ENCODE measurements at regions not wholly inside any gene's neighbourhood (a gene's known extent, or its start where the extent isn't known, plus 50 kb on each side); places are given as distances from the start of the nearest gene placed in this dataset.

DNA sequence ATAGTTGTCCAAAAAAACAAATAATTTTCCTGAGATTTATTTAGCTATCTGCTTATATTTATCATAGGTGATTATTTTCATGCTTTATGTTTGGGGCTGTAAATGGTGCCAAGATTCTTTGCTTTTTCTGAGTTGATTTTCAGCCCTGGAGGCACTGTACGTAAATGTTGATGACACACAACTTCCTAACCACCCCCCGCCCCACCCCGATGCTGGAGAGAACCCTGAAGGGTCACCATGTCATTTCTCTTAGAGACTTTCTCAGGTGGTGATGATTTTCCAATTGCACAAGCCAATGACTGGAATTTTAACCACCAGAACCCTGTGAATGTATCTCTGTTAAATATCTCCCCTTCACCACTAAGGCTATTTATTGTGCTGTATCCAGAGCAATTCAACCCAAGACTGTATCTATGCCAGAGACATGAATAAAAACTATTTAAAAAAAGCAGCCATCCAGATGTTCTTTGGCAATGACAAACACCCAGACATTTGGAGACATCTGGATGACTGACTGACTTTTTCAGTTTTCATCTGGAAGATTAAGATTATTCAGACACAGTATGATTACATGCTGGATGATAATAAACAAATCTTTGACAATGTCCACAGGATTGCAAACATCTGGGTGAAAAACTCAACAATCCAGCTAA, 346.0 kb downstream of the LMX1A start:
- TF ChIP-seq POU2F2 (IDR thresholded peaks at IDR 0.05; ENCODE audit: low read depth, low read length) (no peak), PAX5 (IDR thresholded peaks at IDR 0.05; ENCODE audit: insufficient read depth, low read length, severe bottlenecking) (no peak), SPI1 (IDR thresholded peaks at IDR 0.05; ENCODE audit: low read depth, low read length) (no peak), POLR2AphosphoS5 (IDR thresholded peaks at IDR 0.05; ENCODE audit: low read depth, low read length) (no peak), POLR2A (IDR thresholded peaks at IDR 0.05; ENCODE audit: low read depth, low read length) (no peak), TAF1 (IDR thresholded peaks at IDR 0.05; ENCODE audit: low read depth, low read length) (no peak)
- DNase-seq (ENCODE audit: insufficient read length, low spot score) (no peak), FAIRE-seq (no peak)

DNA sequence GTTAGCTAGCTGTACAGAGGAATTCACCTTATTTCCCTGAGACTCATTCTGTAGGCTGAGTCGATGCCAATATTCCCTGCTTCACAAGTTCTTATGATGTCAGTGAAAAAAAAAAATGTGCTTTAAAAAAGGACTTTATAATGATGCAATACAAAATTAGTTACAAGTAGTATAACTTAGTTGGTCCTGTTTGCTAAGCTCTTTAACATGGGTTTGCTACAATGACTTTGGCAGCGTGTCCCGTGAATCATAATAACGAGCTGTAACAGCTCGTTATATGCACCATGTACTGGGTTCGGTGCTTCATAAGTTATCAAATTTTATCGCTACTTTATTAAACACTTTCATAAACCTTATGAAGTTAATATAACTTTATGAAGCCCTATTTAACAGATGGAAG, 349.7 kb downstream of the LMX1A start:
- no peak for DNase-seq (ENCODE audit: insufficient read length, low spot score)
- no peak for TF ChIP-seq POLR2A (IDR thresholded peaks at IDR 0.05; ENCODE audit: low read depth, low read length)
- no peak for TF ChIP-seq SPI1 (IDR thresholded peaks at IDR 0.05; ENCODE audit: low read depth, low read length)
- no peak for FAIRE-seq

DNA sequence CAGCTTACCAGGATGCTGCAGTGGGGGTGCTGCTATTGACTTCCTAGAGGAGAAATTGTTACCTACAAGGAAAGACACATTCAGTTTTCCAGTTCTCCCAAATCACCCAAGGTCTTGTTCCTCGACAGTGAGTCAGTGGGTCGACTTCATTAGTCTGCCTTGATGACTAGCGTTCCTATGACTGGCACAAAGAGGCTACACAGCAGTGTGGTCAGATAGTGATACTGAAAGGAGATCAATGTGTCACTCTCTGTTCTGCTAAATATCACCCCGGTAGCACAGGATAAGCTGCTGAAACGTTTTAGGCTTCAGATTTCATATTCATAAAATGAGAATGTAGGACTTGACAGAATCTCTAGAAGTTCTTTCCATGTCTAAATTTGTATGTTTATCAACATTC, 357.4 kb downstream of the LMX1A start:
- DNase-seq (ENCODE audit: insufficient read length, low spot score) = no peak
- FAIRE-seq = no peak
- TF ChIP-seq SPI1 (IDR thresholded peaks at IDR 0.05; ENCODE audit: low read depth, low read length) (no peak), POU2F2 (IDR thresholded peaks at IDR 0.05; ENCODE audit: low read depth, low read length) (no peak), POLR2AphosphoS5 (IDR thresholded peaks at IDR 0.05; ENCODE audit: low read depth, low read length) (no peak), POLR2A (IDR thresholded peaks at IDR 0.05; ENCODE audit: low read depth, low read length) (no peak)

DNA sequence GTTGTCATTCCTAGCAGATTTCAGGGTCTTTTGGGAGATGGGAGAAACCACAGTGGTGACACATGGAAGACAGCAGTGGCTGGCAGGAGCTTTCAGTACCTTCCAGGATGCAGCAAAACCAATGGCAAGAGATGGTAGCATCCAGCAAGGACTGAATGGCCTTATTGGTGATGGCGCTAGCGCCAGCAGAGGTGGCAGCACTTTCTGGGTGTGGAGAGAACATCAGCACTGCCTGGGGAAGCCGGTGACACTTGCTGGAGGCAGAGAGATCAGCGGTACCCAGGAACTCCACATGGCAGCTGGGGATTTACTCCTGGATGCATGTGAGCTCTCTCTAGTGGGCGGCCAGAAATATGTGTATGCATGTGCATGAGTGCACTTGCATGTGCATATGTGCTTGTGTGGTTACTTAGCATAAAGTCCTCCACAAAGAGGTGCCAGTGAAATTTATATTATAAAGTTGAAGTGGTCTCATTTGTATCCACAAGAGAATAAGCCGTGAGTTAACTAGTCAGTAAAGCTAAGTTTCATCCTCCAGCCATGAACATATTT, 364.7 kb downstream of the LMX1A start:
- FAIRE-seq = no peak
- TF ChIP-seq POU2F2 (IDR thresholded peaks at IDR 0.05; ENCODE audit: low read depth, low read length) = no peak
- no peak for TF ChIP-seq POLR2AphosphoS5 (IDR thresholded peaks at IDR 0.05; ENCODE audit: low read depth, low read length)
- no peak for TF ChIP-seq POLR2A (IDR thresholded peaks at IDR 0.05; ENCODE audit: low read depth, low read length)
- no peak for TF ChIP-seq TAF1 (IDR thresholded peaks at IDR 0.05; ENCODE audit: low read depth, low read length)
- no peak for TF ChIP-seq PAX5 (IDR thresholded peaks at IDR 0.05; ENCODE audit: insufficient read depth, low read length, severe bottlenecking)
- TF ChIP-seq SPI1 (IDR thresholded peaks at IDR 0.05; ENCODE audit: low read depth, low read length) = no peak
- DNase-seq (ENCODE audit: insufficient read length, low spot score) = no peak

DNA sequence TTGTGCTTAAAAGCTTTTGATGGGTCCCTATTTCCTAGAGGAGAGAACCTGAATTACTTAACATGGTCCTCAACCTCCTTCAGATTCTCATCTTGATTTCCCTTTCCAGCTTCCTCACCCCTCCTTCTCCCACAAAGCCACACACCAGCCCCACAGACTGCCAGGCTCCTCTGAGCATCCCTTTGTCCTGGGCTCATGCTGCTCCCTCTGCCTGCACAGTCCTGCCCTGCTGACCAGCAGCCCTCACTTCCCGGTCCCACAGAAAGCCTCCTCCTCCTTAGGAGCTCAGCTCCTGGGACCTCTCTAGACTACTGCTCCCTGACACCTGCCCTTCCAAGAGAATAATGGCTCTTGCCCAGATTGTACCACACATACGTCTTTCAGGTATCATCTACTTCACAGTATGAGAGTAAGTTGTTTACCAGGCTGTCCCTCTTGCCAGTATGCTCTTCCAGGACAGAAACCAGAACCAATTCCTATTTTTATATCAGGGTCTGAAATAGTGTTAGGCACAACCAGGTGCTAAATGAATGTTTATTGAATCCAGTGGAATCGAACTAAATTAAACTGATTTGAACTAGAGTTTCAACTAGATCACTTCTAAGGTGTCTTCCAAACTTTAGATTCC, 373.4 kb downstream of the LMX1A start:
- DNase-seq (ENCODE audit: insufficient read length, low spot score) (no peak), FAIRE-seq (no peak)
- TF ChIP-seq POLR2AphosphoS5 (IDR thresholded peaks at IDR 0.05; ENCODE audit: low read depth, low read length) = no peak
- TF ChIP-seq POU2F2 (IDR thresholded peaks at IDR 0.05; ENCODE audit: low read depth, low read length) = no peak
- no peak for TF ChIP-seq PAX5 (IDR thresholded peaks at IDR 0.05; ENCODE audit: insufficient read depth, low read length, severe bottlenecking)
- TF ChIP-seq POLR2A (IDR thresholded peaks at IDR 0.05; ENCODE audit: low read depth, low read length) = no peak

DNA sequence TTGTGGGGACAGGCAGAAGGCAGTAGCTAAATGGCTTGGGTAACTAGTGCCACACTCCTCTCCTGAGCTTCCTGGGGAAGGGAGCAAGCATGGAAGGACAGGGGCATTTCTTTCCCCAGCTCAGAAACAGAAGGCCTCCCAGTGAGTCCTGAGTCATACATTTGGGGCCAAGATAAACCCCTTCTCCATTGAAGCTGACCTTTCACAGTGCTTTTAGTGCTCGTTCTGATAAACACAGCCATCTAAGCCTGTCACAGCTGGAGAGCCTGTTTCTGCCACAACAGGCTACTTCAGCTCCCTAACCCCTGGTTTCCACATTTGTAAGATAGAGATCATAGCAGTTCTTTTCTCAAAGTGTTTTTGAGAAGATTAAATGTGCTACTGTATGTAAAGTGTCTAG, 374.0 kb downstream of the LMX1A start:
- DNase-seq (ENCODE audit: insufficient read length, low spot score) = no peak
- TF ChIP-seq PAX5 (IDR thresholded peaks at IDR 0.05; ENCODE audit: insufficient read depth, low read length, severe bottlenecking) (no peak), POLR2A (IDR thresholded peaks at IDR 0.05; ENCODE audit: low read depth, low read length) (no peak), SPI1 (IDR thresholded peaks at IDR 0.05; ENCODE audit: low read depth, low read length) (no peak), POLR2AphosphoS5 (IDR thresholded peaks at IDR 0.05; ENCODE audit: low read depth, low read length) (no peak), TAF1 (IDR thresholded peaks at IDR 0.05; ENCODE audit: low read depth, low read length) (no peak), POU2F2 (IDR thresholded peaks at IDR 0.05; ENCODE audit: low read depth, low read length) (no peak)
- no peak for FAIRE-seq

DNA sequence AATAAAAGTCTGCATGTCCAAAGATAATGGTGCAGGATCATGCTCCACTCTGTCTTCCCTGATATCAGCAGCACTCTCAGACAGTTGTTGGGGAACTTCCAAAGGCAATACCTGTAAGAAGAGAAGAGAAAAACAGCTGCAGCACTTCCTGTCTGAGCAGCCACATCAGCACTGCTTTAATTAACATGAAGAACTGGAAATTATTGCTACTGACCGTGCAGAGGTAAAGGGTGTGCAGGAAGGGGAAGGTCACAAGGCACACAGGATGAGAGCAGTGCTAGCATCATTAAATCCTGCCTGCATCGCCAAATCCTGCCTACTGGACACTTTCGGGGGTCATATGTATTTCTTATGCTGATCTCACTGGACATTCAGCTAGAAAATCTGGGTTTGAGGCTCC, 379.0 kb downstream of the LMX1A start:
- TF ChIP-seq SPI1 (IDR thresholded peaks at IDR 0.05; ENCODE audit: low read depth, low read length) (no peak), POU2F2 (IDR thresholded peaks at IDR 0.05; ENCODE audit: low read depth, low read length) (no peak), PAX5 (IDR thresholded peaks at IDR 0.05; ENCODE audit: insufficient read depth, low read length, severe bottlenecking) (no peak), POLR2A (IDR thresholded peaks at IDR 0.05; ENCODE audit: low read depth, low read length) (no peak), POLR2AphosphoS5 (IDR thresholded peaks at IDR 0.05; ENCODE audit: low read depth, low read length) (no peak), TAF1 (IDR thresholded peaks at IDR 0.05; ENCODE audit: low read depth, low read length) (no peak)
- DNase-seq (ENCODE audit: insufficient read length, low spot score) (no peak), FAIRE-seq (no peak)

DNA sequence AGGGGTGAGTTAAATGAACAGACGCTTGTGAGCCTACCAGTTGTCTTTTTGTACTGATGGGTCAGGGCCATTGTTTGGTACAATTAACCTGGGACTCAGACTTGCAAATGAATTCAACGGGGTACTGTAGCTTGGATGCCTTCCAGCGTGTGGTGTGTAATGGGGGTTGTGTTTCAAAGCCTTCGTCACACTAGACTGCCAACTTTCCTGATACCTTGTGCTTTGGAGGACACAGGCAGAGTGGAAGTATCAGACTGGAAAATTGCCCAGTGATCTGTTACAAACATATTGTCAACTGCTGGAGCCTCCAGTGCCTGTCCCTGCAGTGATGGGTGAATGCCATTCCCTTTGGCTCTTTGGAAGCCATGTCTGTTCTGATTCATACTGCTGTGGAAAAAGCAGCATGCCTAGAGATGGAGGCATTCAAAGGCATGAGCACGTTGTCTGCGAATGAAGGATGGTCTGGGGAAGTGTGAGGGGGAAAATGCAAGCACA, 384.5 kb downstream of the LMX1A start:
- FAIRE-seq (no peak), DNase-seq (ENCODE audit: insufficient read length, low spot score) (no peak)
- TF ChIP-seq POLR2AphosphoS5 (IDR thresholded peaks at IDR 0.05; ENCODE audit: low read depth, low read length) (no peak), PAX5 (IDR thresholded peaks at IDR 0.05; ENCODE audit: insufficient read depth, low read length, severe bottlenecking) (no peak), POU2F2 (IDR thresholded peaks at IDR 0.05; ENCODE audit: low read depth, low read length) (no peak), POLR2A (IDR thresholded peaks at IDR 0.05; ENCODE audit: low read depth, low read length) (no peak), SPI1 (IDR thresholded peaks at IDR 0.05; ENCODE audit: low read depth, low read length) (no peak), TAF1 (IDR thresholded peaks at IDR 0.05; ENCODE audit: low read depth, low read length) (no peak)

DNA sequence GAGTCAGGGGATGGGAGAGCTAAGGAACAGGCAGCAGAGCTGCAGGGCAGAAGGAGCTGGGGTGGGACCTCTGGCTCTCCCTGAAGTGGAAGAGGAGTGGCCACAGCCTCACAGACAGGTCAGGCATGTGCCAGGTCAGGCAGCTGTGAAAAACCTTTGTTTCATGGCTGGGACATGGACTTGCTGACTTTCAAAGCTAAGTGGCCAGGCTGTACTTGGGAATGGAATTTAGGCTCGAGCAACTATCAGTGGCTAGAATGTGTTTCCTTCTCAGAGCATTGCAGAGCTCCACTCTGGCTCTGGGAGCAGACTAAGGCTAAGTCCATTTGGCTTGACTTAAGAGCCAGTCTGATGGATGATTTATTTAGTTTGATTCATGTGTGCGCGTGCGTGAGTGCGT, 385.1 kb downstream of the LMX1A start:
- FAIRE-seq (no peak), DNase-seq (ENCODE audit: insufficient read length, low spot score) (no peak)
- TF ChIP-seq TAF1 (IDR thresholded peaks at IDR 0.05; ENCODE audit: low read depth, low read length) (no peak), SPI1 (IDR thresholded peaks at IDR 0.05; ENCODE audit: low read depth, low read length) (no peak), POLR2AphosphoS5 (IDR thresholded peaks at IDR 0.05; ENCODE audit: low read depth, low read length) (no peak), POLR2A (IDR thresholded peaks at IDR 0.05; ENCODE audit: low read depth, low read length) (no peak), POU2F2 (IDR thresholded peaks at IDR 0.05; ENCODE audit: low read depth, low read length) (no peak), PAX5 (IDR thresholded peaks at IDR 0.05; ENCODE audit: insufficient read depth, low read length, severe bottlenecking) (no peak)

DNA sequence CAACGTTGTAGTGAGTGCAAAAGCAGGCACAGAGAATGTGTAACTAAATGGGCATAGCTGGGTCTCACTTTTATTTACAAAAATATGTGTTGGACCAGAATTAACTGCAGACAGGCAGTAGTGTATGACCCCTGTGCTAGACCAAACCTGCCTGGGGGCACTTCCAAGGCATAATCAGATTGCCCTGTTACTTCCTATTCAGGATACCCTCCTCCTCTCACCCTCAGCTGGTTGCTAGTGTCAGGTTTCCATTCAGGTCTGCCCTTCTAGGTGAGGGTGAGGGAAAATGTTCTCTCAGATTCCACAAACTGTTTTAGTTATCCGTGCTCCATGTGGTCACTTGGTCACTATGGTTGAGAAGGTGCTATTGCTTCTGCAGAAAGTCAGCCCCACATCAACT, 387.3 kb downstream of the LMX1A start:
- TF ChIP-seq POLR2A (IDR thresholded peaks at IDR 0.05; ENCODE audit: low read depth, low read length) (no peak), POU2F2 (IDR thresholded peaks at IDR 0.05; ENCODE audit: low read depth, low read length) (no peak), POLR2AphosphoS5 (IDR thresholded peaks at IDR 0.05; ENCODE audit: low read depth, low read length) (no peak), TAF1 (IDR thresholded peaks at IDR 0.05; ENCODE audit: low read depth, low read length) (no peak), PAX5 (IDR thresholded peaks at IDR 0.05; ENCODE audit: insufficient read depth, low read length, severe bottlenecking) (no peak), SPI1 (IDR thresholded peaks at IDR 0.05; ENCODE audit: low read depth, low read length) (no peak)
- no peak for DNase-seq (ENCODE audit: insufficient read length, low spot score)
- no peak for FAIRE-seq
